H1 (cell line): ENCODE measurements at regions not wholly inside any gene's neighbourhood (a gene's known extent, or its start where the extent isn't known, plus 50 kb on each side); places are given as distances from the start of the nearest gene placed in this dataset.
A peak's percentile ranks its signal among the peaks of the same experiment; 100 is the strongest.

Source experiments
- CTCF ChIA-PET: fragments of 300-600 bp; sonication (Branson Sonifier 250); formaldehyde crosslinking; loops from one replicate; lab custom pipeline; 2021; ENCODE audit not compliant: partially characterized antibody; lab: Charles Lee
- POLR2A ChIA-PET: fragments of 300-600 bp; sonication (Branson Sonifier 250); formaldehyde crosslinking; loops from one replicate; lab custom pipeline; 2021; ENCODE audit warnings: inconsistent platforms; ENCODE audit not compliant: partially characterized antibody; lab: Charles Lee
- DNase-seq, 2 experiments: peaks; one replicate each; pipeline versions ENCODE4 v3.0.0 to v3.0.0-alpha.2; 2010 to 2022; ENCODE audit warnings: low spot score in 2 of 2, low read depth in 1 of 2, mixed read lengths in 1 of 2
- FAIRE-seq: peaks from 2 replicates; lab custom pipeline; 2011; peaks lifted over from hg19 to GRCh38; lab: Jason Lieb, UNC
- H2AFZ ChIP-seq: 2 replicates; pipeline ENCODE4 v1.8.1; 2012; ENCODE audit warnings: low read length, inconsistent platforms
- H2AK5ac ChIP-seq: 2 replicates; pipeline ENCODE4 v1.6.1; 2013; ENCODE audit warnings: low read depth, low read length
- H2BK120ac ChIP-seq: replicated peaks from 2 replicates; pipeline ENCODE3; 2013; ENCODE audit warnings: low read depth, low read length, inconsistent platforms
- H2BK12ac ChIP-seq: 2 replicates; pipeline ENCODE4 v1.6.1; 2013; ENCODE audit warnings: low read depth, low read length
- H2BK15ac ChIP-seq: 2 replicates; pipeline ENCODE4 v1.6.1; 2013; ENCODE audit warnings: low read length
- H2BK20ac ChIP-seq: 2 replicates; pipeline ENCODE4 v1.6.1; 2013; ENCODE audit warnings: low read length
- H2BK5ac ChIP-seq: 2 replicates; pipeline ENCODE4 v1.6.1; 2013; ENCODE audit warnings: low read depth, low read length
- H3K14ac ChIP-seq: 2 replicates; pipeline ENCODE4 v1.6.1; 2013; ENCODE audit warnings: inconsistent platforms; ENCODE audit not compliant: insufficient read length
- H3K18ac ChIP-seq: 2 replicates; pipeline ENCODE4 v1.6.1; 2013; ENCODE audit warnings: low read length; ENCODE audit errors: extremely low read depth
- H3K23ac ChIP-seq: 2 replicates; pipeline ENCODE4 v1.6.1; 2013; ENCODE audit warnings: inconsistent platforms; ENCODE audit not compliant: insufficient read length
- H3K23me2 ChIP-seq: 2 replicates; pipeline ENCODE4 v1.6.1; 2013; ENCODE audit warnings: low read depth, low read length
- H3K27ac ChIP-seq: 2 replicates; pipeline ENCODE4 v1.6.1; 2011; ENCODE audit warnings: low read depth, low read length, inconsistent platforms
- H3K27me3 ChIP-seq, 4 experiments: replicated peaks in 1 of 4; 1 replicate in 1 of 4; 2 replicates in 3 of 4; pipeline versions ENCODE4 v1.6.1 to v1.8.1; 2011 to 2013; ENCODE audit warnings: low read length in 3 of 4, mild to moderate bottlenecking in 3 of 4, inconsistent platforms in 2 of 4, mixed read lengths in 2 of 4, moderate library complexity in 1 of 4; ENCODE audit not compliant: control insufficient read depth in 3 of 4, insufficient read depth in 3 of 4; ENCODE audit errors: extremely low read depth in 1 of 4
- H3K36me3 ChIP-seq, 4 experiments: 2 replicates each; pipeline versions ENCODE4 v1.6.1 to v1.8.1; 2011 to 2013; ENCODE audit warnings: mild to moderate bottlenecking in 4 of 4, low read length in 3 of 4, moderate library complexity in 2 of 4, control low read depth in 1 of 4, inconsistent platforms in 1 of 4; ENCODE audit not compliant: insufficient read depth in 4 of 4, control insufficient read depth in 2 of 4
- H3K4ac ChIP-seq: replicated peaks from 2 replicates; pipeline ENCODE3; 2013; ENCODE audit warnings: low read length, low read depth, mixed read lengths, inconsistent platforms; ENCODE audit not compliant: insufficient read length
- H3K4me1 ChIP-seq, 4 experiments: replicated peaks in 1 of 4; 1 replicate in 1 of 4; 2 replicates in 3 of 4; pipeline versions ENCODE4 v1.6.1 to v1.8.1; 2011 to 2013; ENCODE audit warnings: low read length in 3 of 4, inconsistent platforms in 2 of 4, mixed read lengths in 1 of 4; ENCODE audit not compliant: insufficient read depth in 4 of 4, control insufficient read depth in 3 of 4
- H3K4me2 ChIP-seq, 2 experiments: 2 replicates each; pipeline versions ENCODE4 v1.6.1 to v1.8.1; 2011 to 2013; ENCODE audit warnings: low read depth in 2 of 2, low read length in 2 of 2, control low read depth in 1 of 2, inconsistent platforms in 1 of 2, mild to moderate bottlenecking in 1 of 2; ENCODE audit not compliant: insufficient read depth in 1 of 2
- H3K4me3 ChIP-seq, 4 experiments: fragments of 200-600, 300-600 bp in 1 of 4; sonication (generic), shearing (Covaris generic), sonication (Bioruptor Twin) in 1 of 4; 2 replicates each; pipeline versions ENCODE4 v1.5.1 to v1.8.1; 2011 to 2016; ENCODE audit warnings: low read length in 4 of 4, low read depth in 3 of 4, control low read depth in 2 of 4, inconsistent platforms in 2 of 4, mild to moderate bottlenecking in 2 of 4, mixed read lengths in 1 of 4, moderate library complexity in 1 of 4; ENCODE audit not compliant: insufficient read depth in 2 of 4; ENCODE audit errors: extremely low read depth in 1 of 4
- H3K56ac ChIP-seq: replicated peaks from 2 replicates; pipeline ENCODE3; 2013; ENCODE audit warnings: low read depth, mild to moderate bottlenecking, mixed read lengths, low read length, inconsistent platforms; ENCODE audit not compliant: insufficient read length
- H3K79me1 ChIP-seq: 2 replicates; pipeline ENCODE4 v1.6.1; 2013; ENCODE audit warnings: low read depth, low read length, control low read depth
- H3K79me2 ChIP-seq, 2 experiments: 2 replicates each; pipeline versions ENCODE4 v1.6.1 to v1.8.1; 2012 to 2013; ENCODE audit warnings: low read length in 2 of 2, mild to moderate bottlenecking in 2 of 2, inconsistent platforms in 1 of 2; ENCODE audit not compliant: insufficient read depth in 2 of 2, control insufficient read depth in 1 of 2
- H3K9ac ChIP-seq, 4 experiments: replicated peaks in 1 of 4; 1 replicate in 1 of 4; 2 replicates in 3 of 4; pipeline versions ENCODE4 v1.6.1 to v1.8.1; 2011 to 2013; ENCODE audit warnings: low read depth in 3 of 4, low read length in 3 of 4, control low read depth in 2 of 4, mild to moderate bottlenecking in 2 of 4, moderate library complexity in 2 of 4, inconsistent platforms in 1 of 4; ENCODE audit errors: extremely low read depth in 1 of 4
- H3K9me3 ChIP-seq, 2 experiments: 2 replicates each; pipeline versions ENCODE4 v1.6.1 to v1.8.1; 2012 to 2013; ENCODE audit warnings: mild to moderate bottlenecking in 2 of 2, moderate library complexity in 2 of 2, control low read depth in 1 of 2, inconsistent platforms in 1 of 2, low read depth in 1 of 2, low read length in 1 of 2, mixed read lengths in 1 of 2; ENCODE audit not compliant: insufficient read depth in 2 of 2
- H4K20me1 ChIP-seq, 2 experiments: replicated peaks in 1 of 2; 2 replicates each; pipeline versions ENCODE3 to v1.8.1; 2011 to 2013; ENCODE audit warnings: inconsistent platforms in 2 of 2, low read length in 2 of 2, mild to moderate bottlenecking in 1 of 2; ENCODE audit not compliant: insufficient read depth in 2 of 2, control insufficient read depth in 1 of 2
- H4K5ac ChIP-seq: 2 replicates; pipeline ENCODE4 v1.6.1; 2013; ENCODE audit warnings: low read length, low read depth, mixed read lengths, inconsistent platforms; ENCODE audit not compliant: insufficient read length
- H4K8ac ChIP-seq: 2 replicates; pipeline ENCODE4 v1.8.0; 2013; ENCODE audit warnings: mild to moderate bottlenecking, moderate library complexity, low read length, inconsistent platforms; ENCODE audit not compliant: insufficient read depth; ENCODE audit errors: extremely low read depth
- H4K91ac ChIP-seq: replicated peaks from 2 replicates; pipeline ENCODE3; 2013; ENCODE audit warnings: low read length, mixed read lengths, inconsistent platforms; ENCODE audit not compliant: insufficient read length
- BCL11A ChIP-seq, 2 experiments: IDR thresholded peaks; one replicate each; pipeline ENCODE4 v1.6.1; 2011; ENCODE audit warnings: low read depth in 2 of 2, low read length in 2 of 2, mild to moderate bottlenecking in 2 of 2
- CBX8 ChIP-seq: fragments of 300-800, 300-1000 bp; sonication (generic); IDR thresholded peaks from 2 replicates; pipeline ENCODE4 v1.7.1; 2016; ENCODE audit warnings: low read depth, low read length, borderline replicate concordance
- CEBPB ChIP-seq: IDR thresholded peaks from 2 replicates; pipeline ENCODE4 v1.6.1; 2012; ENCODE audit warnings: low read depth, low read length
- CTCF ChIP-seq, 3 experiments: IDR thresholded peaks; 1 replicate in 2 of 3; 2 replicates in 1 of 3; pipeline versions ENCODE4 v1.5.1 to v1.6.1; 2011; ENCODE audit warnings: low read length in 3 of 3, mild to moderate bottlenecking in 3 of 3, inconsistent platforms in 2 of 3, low read depth in 1 of 3, moderate library complexity in 1 of 3; ENCODE audit not compliant: insufficient read depth in 1 of 3; ENCODE audit errors: control extremely low read depth in 1 of 3
- EZH2 ChIP-seq: fragments of 200-600 bp; sonication (generic); IDR thresholded peaks from 2 replicates; pipeline ENCODE4 v1.7.1; 2012; ENCODE audit warnings: low read depth, mild to moderate bottlenecking, moderate library complexity, low read length, inconsistent platforms; ENCODE audit not compliant: severe bottlenecking
- JUN ChIP-seq: IDR thresholded peaks from 2 replicates; pipeline ENCODE4 v1.6.1; 2011; ENCODE audit warnings: low read depth, mild to moderate bottlenecking, improper control_type of control experiment, low read length
- SIRT6 ChIP-seq: IDR thresholded peaks from one replicate; pipeline ENCODE4 v1.7.1; 2012; ENCODE audit warnings: low read length, inconsistent platforms
- SIX5 ChIP-seq: IDR thresholded peaks from 2 replicates; pipeline ENCODE4 v1.6.1; 2011; ENCODE audit warnings: mild to moderate bottlenecking, low read depth, low read length
- SRF ChIP-seq: IDR thresholded peaks from 2 replicates; pipeline ENCODE4 v1.6.1; 2011; ENCODE audit warnings: mild to moderate bottlenecking, low read depth, low read length, moderate library complexity
- TCF12 ChIP-seq: IDR thresholded peaks from 2 replicates; pipeline ENCODE4 v1.6.1; 2011; ENCODE audit warnings: low read depth, mild to moderate bottlenecking, low read length
- WGBS, 2 experiments: shearing (Covaris generic) in 1 of 2; methylation state at CpG; one replicate each; pipeline versions ENCODE4 v1.1.6 to v1.1.7; 2013 to 2015; ENCODE audit warnings: low lambda C conversion rate in 2 of 2, mixed read lengths in 2 of 2, inconsistent platforms in 1 of 2, low coverage in 1 of 2, missing lambda C conversion rate in 1 of 2; ENCODE audit not compliant: insufficient replicate concordance in 2 of 2, insufficient coverage in 1 of 2, insufficient read length in 1 of 2; ENCODE audit errors: extremely low coverage in 1 of 2, missing lambda C conversion rate in 1 of 2; 5-methylcytosine and 5-hydroxymethylcytosine counted together

- TF ChIP-seq EZH2, result no peak
- no peak for TF ChIP-seq CTCF (IDR thresholded peaks at IDR 0.05; ENCODE audit: control extremely low read depth in 1 of 3, insufficient read depth in 1 of 3, low read depth in 1 of 3, low read length in 3 of 3)
- no peak for TF ChIP-seq CEBPB
- TF ChIP-seq SIX5, result no peak
- TF ChIP-seq TCF12, result no peak
- no peak for TF ChIP-seq CBX8
- TF ChIP-seq BCL11A (IDR thresholded peaks at IDR 0.05; ENCODE audit: low read depth in 2 of 2, low read length in 2 of 2), result no peak
- no peak for TF ChIP-seq JUN
- no peak for TF ChIP-seq SIRT6
- no peak for TF ChIP-seq SRF
- H2AK5ac ChIP-seq, result no peak overlapping the region
- H3K27ac ChIP-seq, result no peak overlapping the region
- H4K5ac ChIP-seq, result no peak overlapping the region
- FAIRE-seq (no peak), DNase-seq (no peak)
- no peaks in the 10 kb centered on the region for H3K9me3 ChIP-seq
- no peak overlapping the region for H3K23ac ChIP-seq
- H2BK5ac ChIP-seq, result no peak overlapping the region
- CTCF ChIA-PET, result no interaction called here
- H3K79me1 ChIP-seq, result no peaks in the 10 kb centered on the region
- H4K20me1 ChIP-seq, result no peaks in the 10 kb centered on the region
- H2BK120ac ChIP-seq, result no peak overlapping the region
- H3K9ac ChIP-seq, result no peak overlapping the region
- H3K18ac ChIP-seq, result no peak overlapping the region
- no peak overlapping the region for H3K56ac ChIP-seq
- POLR2A ChIA-PET, result no interaction called here
- H2AFZ ChIP-seq, result peak overlapping the region; percentile 5; the same call in 1 of the 2 replicates
- no peak overlapping the region for H2BK15ac ChIP-seq
- no peak overlapping the region for H2BK20ac ChIP-seq
- H3K14ac ChIP-seq, result no peak overlapping the region
- WGBS, 2 experiments, result 73% methylated on average over 3 of the region's 3 CpGs; no CpG with 5 or more reads in 1 of the 2 experiments
- no peaks in the 10 kb centered on the region for H3K23me2 ChIP-seq
- H4K91ac ChIP-seq, result no peak overlapping the region
- no peaks in the 10 kb centered on the region for H3K36me3 ChIP-seq
- H3K4me1 ChIP-seq, result no peaks in the 10 kb centered on the region; a peak in 2 of 7 replicates
- H3K4me2 ChIP-seq, result no peak overlapping the region
- H3K27me3 ChIP-seq, result no peaks in the 10 kb centered on the region
- no peak overlapping the region for H3K4me3 ChIP-seq
- H4K8ac ChIP-seq, result no peak overlapping the region; the same call in 1 of the 2 replicates
- H2BK12ac ChIP-seq, result no peak overlapping the region
- no peak overlapping the region for H3K4ac ChIP-seq
- H3K79me2 ChIP-seq, result no peaks in the 10 kb centered on the region
These were observed 74.8 kb upstream of the TNP1 start for GRCh38 chr2:216934623-216935022.
